ENCODE measurements at regions not wholly inside any gene's neighbourhood (a gene's known extent, or its start where the extent isn't known, plus 50 kb on each side); places are given as distances from the start of the nearest gene placed in this dataset.

DNA sequence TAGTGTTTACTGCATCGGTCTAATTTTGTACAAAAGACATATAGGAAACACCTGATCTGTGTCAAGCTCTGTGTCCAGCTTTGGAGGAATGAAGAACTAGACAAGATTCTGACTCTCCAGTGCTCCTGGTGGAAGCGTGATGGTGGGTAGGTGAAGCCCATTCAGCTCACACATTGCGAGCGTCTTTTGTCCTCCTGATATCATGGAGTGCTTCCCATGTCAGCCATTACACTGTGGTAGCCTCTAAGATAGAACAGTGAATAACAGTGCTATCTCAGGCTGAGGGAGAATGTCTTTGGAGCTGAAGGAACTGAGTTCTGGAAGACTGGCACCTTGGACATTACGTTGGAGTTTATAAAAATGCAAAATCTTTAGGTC is 350.2 kb downstream of the CYRIA start:
- no peak overlapping the region for H3K4me3 ChIP-seq (ENCODE audit: low read length)
- TF ChIP-seq CTCF (IDR thresholded peaks at IDR 0.05; ENCODE audit: insufficient read depth, low read depth, low read length, missing control alignments): no peak
- no peak for DNase-seq (ENCODE audit: low read depth)

DNA sequence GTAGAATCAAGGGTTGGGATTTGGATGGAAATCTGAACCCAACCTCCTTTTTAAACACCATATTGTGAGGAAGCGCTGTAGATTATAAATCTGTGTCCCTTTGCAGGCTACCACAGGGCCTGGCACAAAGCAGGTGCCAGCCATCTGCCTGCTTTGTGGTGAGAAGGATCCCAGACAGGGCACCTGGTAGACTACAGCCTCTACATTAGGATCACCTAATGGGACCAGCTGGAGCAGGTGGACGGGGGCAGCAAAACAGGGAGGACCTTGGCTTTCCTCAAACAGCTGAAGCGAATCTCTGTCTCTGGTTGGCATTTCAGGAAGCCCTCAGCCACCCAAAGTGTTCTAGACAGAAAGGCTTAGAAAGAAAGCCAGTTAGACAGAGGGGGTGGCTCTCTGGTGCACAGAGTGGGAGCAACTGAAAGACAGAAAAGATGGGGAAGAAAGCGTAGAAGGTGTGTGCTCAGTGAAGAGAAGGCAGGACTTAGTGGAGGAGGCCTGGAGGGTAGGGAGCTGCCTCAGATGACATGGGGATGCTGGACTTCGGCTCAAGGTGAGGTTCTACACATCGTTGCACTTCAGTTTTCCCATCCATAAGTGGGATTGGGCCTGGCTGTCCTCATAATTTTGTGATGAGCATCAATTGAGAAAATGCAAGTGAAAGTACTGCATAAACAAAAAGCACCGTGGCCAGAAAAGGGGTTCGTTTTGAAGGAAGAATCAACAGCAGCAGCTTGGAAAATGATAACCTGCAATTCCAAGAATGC is 350.8 kb downstream of the CYRIA start:
- no peak overlapping the region for H3K4me3 ChIP-seq (ENCODE audit: low read length)

DNA sequence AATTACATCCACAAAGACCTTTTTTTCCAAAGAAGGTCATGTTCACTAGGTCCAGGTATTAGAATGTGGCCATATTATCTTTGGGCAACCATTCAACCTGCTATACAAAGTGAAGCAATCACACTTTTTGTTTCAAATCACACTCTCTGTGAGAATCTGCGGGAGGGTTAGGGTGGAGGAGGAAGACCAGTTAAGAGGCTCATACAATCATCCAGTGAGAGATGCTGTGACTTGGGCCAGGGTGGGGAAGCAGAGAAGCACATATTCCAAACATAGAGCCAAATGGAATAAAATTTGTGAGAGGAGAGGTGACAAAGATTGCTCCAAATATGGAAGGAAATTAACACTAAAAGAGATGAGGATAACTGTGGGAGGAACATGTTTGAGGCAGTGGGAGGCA is 351.6 kb downstream of the CYRIA start:
- no peak overlapping the region for H3K4me3 ChIP-seq (ENCODE audit: low read length)
- DNase-seq (ENCODE audit: low read depth): no peak
- no peak for TF ChIP-seq CTCF (IDR thresholded peaks at IDR 0.05; ENCODE audit: insufficient read depth, low read depth, low read length, missing control alignments)

More for the DNA sequence above, 350.8 kb downstream of the CYRIA start:
- no peak for TF ChIP-seq CTCF (IDR thresholded peaks at IDR 0.05; ENCODE audit: insufficient read depth, low read depth, low read length, missing control alignments)
- DNase-seq (ENCODE audit: low read depth): no peak

DNA sequence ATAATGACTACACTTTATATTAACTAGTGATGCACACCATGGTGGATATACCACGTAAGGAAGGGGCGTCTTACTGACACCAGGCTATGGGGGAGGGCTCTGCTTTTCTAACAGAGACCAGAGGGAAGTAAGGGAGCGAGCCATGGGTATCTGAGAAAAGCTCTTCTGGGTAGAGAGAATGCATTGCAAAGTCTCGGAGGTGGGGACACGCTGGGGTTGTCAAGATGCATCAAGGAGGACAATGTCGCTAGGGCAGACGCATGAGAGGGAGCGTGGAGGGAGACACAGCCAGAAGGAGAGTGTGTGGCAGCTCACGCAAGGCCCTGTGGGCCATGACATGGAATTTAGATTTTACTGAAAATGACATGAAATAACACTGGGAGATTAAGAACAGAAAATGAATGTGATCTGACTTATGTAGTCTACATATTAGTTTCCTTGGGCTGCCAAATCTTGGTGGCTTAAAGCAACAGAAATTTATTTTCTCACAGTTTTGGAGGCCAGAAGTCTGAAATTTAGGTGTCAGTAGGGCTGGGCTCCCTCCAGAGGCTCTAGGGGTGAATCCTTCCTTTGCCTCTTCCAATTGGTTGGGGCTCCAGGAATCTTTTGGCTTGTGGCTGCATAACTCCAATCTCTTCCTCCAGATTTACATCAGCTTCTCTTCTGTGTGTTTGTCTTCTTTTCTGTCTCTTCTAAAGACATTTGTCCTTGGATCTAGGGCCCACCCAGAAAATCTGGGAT is 352.2 kb downstream of the CYRIA start:
- DNase-seq (ENCODE audit: low read depth): no peak
- TF ChIP-seq CTCF (IDR thresholded peaks at IDR 0.05; ENCODE audit: insufficient read depth, low read depth, low read length, missing control alignments): no peak
- no peak overlapping the region for H3K4me3 ChIP-seq (ENCODE audit: low read length)

- no peak for TF ChIP-seq CTCF (IDR thresholded peaks at IDR 0.05; ENCODE audit: insufficient read depth, low read depth, low read length, missing control alignments)
- DNase-seq (ENCODE audit: low read depth): no peak
- H3K4me3 ChIP-seq (ENCODE audit: low read length): no peak overlapping the region
Observed at GRCh38 chr2:16312771-16313170, 352.9 kb downstream of the CYRIA start.

DNA sequence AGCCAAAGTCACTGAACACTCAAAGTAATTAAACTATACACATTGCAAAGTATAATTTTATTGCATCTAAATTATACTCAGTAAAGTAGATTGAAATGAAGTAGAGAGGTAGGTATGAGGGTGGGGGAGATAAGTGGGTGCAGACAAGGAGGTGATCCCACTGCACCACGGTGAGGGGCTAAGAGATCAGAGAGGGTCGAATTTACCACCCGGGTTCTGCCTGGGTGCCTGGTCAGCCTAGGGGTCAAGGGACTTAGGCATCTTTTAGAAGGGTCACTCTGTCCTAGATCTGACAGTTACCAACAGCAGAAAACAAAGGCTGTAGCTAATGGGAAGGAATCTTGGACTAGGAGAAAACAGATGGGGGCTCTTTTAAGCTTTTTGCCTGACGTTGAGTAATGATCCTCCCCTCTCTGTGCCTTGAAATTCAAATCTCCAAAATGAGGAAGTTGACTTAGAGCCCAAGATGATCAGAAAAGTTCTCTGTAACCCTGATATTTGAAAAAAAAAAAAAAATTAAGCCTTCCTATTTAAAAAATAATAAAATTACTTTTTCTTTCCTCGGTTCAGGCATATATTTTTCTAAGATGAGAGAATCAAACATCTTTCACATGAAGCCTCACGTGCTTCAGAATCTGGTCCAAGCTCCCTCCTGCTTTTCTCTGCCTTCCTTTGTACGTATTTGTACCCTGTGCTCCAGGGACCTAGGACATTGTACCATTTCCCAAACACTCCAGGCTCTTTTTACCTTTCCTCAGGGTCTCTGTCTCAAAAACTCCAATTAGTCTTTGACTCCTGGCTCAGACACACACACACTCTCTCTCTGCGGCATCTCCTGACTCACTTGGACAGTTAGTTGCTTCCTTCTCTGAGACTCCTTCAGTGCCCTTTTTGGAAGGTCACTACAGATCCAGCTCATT is 353.9 kb downstream of the CYRIA start:
- no peak for TF ChIP-seq CTCF (IDR thresholded peaks at IDR 0.05; ENCODE audit: insufficient read depth, low read depth, low read length, missing control alignments)
- H3K4me3 ChIP-seq (ENCODE audit: low read length): no peak overlapping the region
- no peak for DNase-seq (ENCODE audit: low read depth)

Measured in epithelial cell of esophagus (primary cell).